GM21390 (cell line): ENCODE measurements at regions not wholly inside any gene's neighbourhood (a gene's known extent, or its start where the extent isn't known, plus 50 kb on each side); places are given as distances from the start of the nearest gene placed in this dataset.
"Not testable (repeated sequence)": the region's sequence is repeated elsewhere in the genome, so short reads cannot be mapped to it uniquely, and the experiment has no call there.

Experiments used
- ATAC-seq: cut with Tn5 transposase; IDR thresholded peaks from one replicate; pipeline ENCODE4 v1.9.1; 2021; ENCODE audit not compliant: unreplicated experiment

DNA sequence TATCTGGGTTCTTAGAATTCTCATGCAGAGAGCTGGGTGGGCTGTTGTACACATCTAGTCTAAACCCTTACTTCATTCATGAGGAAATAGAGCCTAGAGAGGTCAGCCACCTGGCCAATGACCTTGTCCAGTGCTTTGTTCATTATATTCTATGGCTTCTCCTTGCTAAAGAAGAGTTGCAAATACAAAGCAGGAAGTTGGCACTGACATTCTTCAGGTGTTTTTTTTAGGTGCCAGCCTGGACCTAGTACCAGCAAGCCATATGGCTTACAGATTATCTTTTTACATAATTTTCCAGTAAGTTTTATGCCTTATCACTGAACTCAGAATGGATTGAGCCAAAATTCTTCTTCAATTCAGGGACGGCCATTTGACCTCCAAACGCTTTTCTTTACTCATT is 54.7 kb upstream of the PGM2 start:
- no peak for ATAC-seq

- ATAC-seq: no peak
These were observed 56.5 kb upstream of the PGM2 start for GRCh38 chr4:37770016-37770415.

GRCh38 chr4:37769391-37769989 is 57.0 kb upstream of the PGM2 start:
- ATAC-seq: no peak

DNA sequence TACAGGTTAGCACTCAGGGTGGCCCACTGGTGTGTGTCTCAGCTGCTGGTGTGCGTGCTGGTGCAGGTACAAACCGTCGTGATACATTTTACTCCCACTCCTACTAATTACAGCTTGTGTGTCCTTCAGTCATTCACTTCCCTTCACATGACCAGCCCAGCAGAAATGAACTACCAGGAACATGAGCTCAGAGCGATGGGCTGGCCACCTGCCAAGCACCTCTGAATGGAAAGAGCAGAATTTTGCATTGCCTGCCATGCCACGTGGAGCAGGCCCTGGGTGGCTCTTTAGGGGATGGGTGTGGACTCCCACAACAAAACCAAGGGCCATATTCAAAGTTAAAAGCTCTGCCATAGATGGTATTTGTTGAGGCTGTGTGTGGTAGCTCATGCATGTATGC is 58.9 kb upstream of the PGM2 start:
- ATAC-seq: no peak

- no peak for ATAC-seq
These were observed 59.5 kb upstream of the PGM2 start for GRCh38 chr4:37767019-37767418.

DNA sequence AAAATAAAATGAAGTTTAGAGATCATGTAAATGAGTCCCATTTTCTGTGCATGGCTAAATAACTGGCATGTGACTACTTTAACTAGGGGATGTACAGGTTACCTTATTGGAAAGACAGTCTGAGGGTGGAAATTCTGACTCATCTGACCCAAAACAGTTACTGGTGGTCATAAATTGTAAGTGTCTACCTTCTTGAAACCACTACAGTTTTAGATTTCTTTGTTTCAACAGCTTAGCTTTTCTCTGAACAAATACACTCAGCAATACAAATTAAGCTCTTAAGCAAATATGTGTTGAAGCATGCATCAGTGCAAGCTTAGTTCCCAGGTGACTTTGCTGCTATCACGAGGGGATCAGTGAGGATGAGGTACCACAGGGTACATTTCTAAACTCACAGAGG is 60.7 kb upstream of the PGM2 start:
- ATAC-seq: peak; percentile 58

- no peak for ATAC-seq
These were observed 62.7 kb upstream of the PGM2 start for GRCh38 chr4:37763831-37764230.

- no peak for ATAC-seq
These were observed 63.5 kb upstream of the PGM2 start for GRCh38 chr4:37762991-37763368.

DNA sequence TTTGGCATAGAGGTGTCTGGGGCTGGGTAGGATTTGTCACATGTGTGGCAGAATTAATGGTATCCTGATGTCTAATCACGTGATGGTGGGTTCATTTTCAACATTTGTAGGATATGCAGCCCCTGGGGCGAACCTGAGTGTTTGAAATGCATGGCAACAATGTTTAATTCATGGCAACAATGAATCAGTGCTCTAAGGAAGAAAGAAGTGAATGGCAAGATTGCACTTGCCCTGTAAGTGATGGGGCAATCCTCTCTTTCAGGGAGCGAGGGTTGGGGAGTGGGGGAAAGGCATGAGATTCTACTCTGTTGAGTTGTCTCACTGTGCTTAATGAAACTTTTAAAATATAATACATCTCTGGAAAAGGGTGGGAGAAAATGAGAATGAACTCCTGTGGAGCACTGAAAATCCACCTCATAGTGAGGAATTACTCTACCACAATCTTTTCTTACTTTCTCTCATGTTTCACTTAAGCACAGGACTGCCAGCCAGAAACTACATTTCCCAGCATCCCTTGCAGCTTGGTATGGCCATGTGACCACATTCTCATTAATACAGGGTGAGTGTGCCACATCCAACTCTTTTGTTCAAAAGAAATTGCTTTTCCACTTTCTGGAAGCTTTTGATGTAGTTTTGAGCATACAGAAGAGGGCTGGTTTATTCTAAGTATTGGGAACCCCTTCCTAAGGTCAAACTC is 64.0 kb upstream of the PGM2 start:
- no peak for ATAC-seq

DNA sequence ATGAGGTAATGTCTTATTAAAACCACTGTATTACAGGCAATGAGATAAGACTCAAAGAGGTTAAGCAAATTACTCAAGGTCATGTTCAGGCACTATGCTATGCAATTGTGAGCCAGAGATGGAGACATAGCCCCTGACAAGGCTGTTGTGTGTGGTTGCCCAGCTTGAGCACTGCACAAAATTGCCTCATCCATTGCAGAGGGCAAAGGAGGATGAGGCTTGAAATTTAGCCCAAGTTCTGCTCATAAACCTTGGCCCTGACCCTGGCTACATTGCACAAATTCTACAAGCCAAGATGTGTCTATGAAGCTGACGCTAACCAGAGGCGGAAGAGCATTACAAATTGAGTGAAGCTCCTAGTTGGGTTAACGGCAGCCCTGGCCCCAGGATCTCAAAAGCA is 65.6 kb upstream of the PGM2 start:
- no peak for ATAC-seq

GRCh38 chr4:37759833-37760232 is 66.7 kb upstream of the PGM2 start:
- no peak for ATAC-seq

GRCh38 chr4:37758226-37758625 is 68.3 kb upstream of the PGM2 start:
- no peak for ATAC-seq

DNA sequence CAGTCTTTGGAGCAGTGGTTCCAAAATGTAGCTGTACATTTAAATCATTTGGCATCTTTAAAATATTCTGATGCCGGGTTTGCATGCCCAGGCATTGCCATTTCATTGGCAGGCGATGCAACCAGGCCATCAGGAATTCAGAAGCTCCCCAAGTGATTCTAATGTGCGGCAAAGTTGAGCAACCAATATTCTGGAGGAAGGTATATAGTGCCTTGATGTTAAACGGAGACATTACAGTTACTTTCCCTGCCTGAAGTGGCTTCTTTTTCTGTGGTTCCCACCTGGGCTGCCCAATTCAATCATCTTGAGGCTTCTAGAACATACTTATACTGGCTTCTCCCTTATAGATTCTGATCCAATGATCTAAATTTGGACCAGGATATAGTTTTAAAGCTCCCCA is 68.7 kb upstream of the PGM2 start:
- no peak for ATAC-seq

- no peak for ATAC-seq
These were observed 69.4 kb upstream of the PGM2 start for GRCh38 chr4:37757121-37757520.

DNA sequence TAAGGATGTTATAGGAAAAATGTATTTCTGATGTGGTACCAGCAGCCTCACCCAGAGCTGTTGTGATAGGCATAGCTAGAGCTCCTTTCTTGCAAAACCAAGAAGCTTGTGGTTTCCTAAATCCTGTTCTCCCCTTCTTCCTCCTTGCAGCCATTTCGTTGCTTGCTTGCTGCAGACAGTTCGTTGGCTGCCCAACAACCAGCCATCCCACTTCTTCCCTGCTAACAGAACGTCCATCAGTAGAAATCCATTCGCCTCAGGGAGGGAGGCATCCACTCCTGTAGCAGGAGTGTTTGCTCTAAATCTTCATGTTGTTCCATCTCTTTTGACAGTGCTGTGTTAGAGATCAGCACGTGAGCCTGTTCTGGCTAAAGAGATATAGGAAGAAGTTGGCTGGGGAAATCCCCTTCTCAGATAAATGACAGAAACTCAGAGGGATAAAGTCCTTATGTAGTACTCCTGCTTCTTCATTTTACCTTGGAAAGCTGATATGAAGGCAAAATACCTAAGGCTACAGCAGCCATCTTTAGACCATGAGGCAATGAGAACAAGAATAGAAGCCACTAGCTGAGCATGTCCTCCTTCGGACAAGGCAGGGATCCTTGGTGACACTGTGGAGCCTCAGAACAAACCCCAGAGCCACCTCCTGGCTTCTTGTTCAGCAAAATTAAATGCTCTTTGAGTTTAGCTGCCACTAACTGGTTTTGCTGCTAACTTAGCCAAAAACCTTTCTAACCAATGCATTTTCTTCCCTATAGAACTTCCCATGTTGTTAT is 68.4 kb upstream of the RELL1 start:
- no peak for ATAC-seq

DNA sequence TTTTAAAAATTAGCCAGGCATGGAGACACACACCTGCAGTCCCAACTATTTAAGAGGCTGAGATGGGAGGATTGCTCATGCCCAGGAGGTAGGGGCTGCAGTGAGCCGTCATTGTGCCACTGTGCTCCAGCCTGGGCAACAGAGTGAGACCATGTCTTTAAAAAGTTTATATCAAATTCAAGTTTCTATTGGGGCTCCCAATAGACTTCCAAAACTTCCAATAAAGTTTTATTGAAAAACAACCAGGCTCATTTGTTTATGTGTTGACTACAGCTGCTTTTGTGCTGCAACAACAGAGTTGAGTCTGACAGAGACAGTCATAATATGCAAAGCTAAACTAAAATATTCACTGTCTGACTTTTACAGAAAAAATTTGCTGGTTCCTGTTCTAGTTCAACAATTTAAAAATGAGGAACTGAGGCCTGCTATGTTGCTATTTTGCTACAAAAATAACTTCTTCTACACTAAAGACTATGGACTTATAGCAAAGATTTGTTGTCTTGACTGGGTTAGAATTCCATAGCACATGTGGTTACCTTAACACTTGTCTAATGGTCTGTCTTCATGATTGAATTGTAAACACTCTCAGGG is 63.3 kb upstream of the RELL1 start:
- peak; percentile 49 for ATAC-seq

GRCh38 chr4:37748485-37748884 is 62.3 kb upstream of the RELL1 start:
- no peak for ATAC-seq

DNA sequence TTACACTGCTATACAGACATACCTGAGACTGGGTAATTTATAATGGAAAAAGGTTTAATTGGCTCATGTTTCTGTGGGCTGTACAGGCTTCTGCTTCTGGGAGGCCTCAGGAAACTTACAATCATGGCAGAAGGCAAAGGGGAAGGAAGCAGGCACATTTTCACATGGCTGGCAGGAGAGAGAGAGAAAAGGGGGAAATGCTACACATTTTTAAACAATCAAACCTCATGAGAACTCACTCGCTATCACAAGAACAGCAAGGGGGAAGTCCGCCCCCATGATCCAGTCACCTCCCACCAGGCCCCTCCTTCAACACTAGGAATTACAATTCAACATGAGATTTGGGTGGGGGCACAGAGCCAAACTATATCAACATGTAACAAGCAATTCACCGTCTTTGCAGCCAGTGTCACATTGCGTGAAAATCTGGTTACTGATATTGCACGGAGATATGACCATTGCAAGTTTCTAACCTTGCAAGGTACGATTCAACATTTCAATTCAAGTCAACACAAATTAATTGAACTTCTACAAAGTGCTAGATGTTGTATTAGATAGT is 61.7 kb upstream of the RELL1 start:
- ATAC-seq: no peak

- not testable (repeated sequence) for ATAC-seq
These were observed 60.7 kb upstream of the RELL1 start for GRCh38 chr4:37746852-37747251.

GRCh38 chr4:37745946-37746345 is 59.8 kb upstream of the RELL1 start:
- ATAC-seq: no peak

GRCh38 chr4:37742149-37742548 is 56.0 kb upstream of the RELL1 start:
- ATAC-seq: no peak

- no peak for ATAC-seq
These were observed 55.4 kb upstream of the RELL1 start for GRCh38 chr4:37741564-37741963.
